GM19328 (cell line): ENCODE measurements at regions not wholly inside any gene's neighbourhood (a gene's known extent, or its start where the extent isn't known, plus 50 kb on each side); places are given as distances from the start of the nearest gene placed in this dataset.
A peak's percentile ranks its signal among the peaks of the same experiment; 100 is the strongest.
"Not testable (repeated sequence)": the region's sequence is repeated elsewhere in the genome, so short reads cannot be mapped to it uniquely, and the experiment has no call there.

ENCODE experiments used
- ATAC-seq: cut with Tn5 transposase; IDR thresholded peaks from one replicate; pipeline ENCODE4 v1.9.1; 2021; ENCODE audit warnings: mild to moderate bottlenecking, moderate library complexity; ENCODE audit not compliant: unreplicated experiment

- no peak for ATAC-seq
Measured at GRCh38 chr10:18735711-18736110, 76.5 kb downstream of the ARL5B start.

- ATAC-seq, result no peak
Measured at GRCh38 chr10:18737236-18737635, 78.0 kb downstream of the ARL5B start.

GRCh38 chr10:18737841-18738240 is 78.6 kb downstream of the ARL5B start:
- no peak for ATAC-seq

- ATAC-seq, result no peak
Measured at GRCh38 chr10:18738835-18739234, 79.6 kb downstream of the ARL5B start.

- no peak for ATAC-seq
Measured at GRCh38 chr10:18743926-18744325, 84.7 kb downstream of the ARL5B start.

- ATAC-seq, result no peak
Measured at GRCh38 chr10:18753312-18753895, 94.2 kb downstream of the ARL5B start.

GRCh38 chr10:18759575-18759974 is 100.3 kb downstream of the ARL5B start:
- peak; percentile 58 for ATAC-seq

GRCh38 chr10:18760836-18761235 is 101.6 kb downstream of the ARL5B start:
- no peak for ATAC-seq

GRCh38 chr10:18767981-18768380 is 108.8 kb downstream of the ARL5B start:
- ATAC-seq, result no peak

- no peak for ATAC-seq
Measured at GRCh38 chr10:18773180-18773579, 113.9 kb downstream of the ARL5B start.

GRCh38 chr10:18777258-18777657 is 118.0 kb downstream of the ARL5B start:
- ATAC-seq, result no peak

- ATAC-seq, result no peak
Measured at GRCh38 chr10:18786478-18786877, 127.2 kb downstream of the ARL5B start.

GRCh38 chr10:18793951-18794350 is 134.7 kb downstream of the ARL5B start:
- ATAC-seq, result no peak

GRCh38 chr10:18795549-18795948 is 136.3 kb downstream of the ARL5B start:
- ATAC-seq, result no peak

- ATAC-seq, result no peak
Measured at GRCh38 chr10:18797286-18797685, 138.1 kb downstream of the ARL5B start.

- no peak for ATAC-seq
Measured at GRCh38 chr10:18822156-18822555, 162.9 kb downstream of the ARL5B start.

GRCh38 chr10:18829259-18829658 is 170.0 kb downstream of the ARL5B start:
- no peak for ATAC-seq

- no peak for ATAC-seq
Measured at GRCh38 chr10:18830277-18830676, 171.0 kb downstream of the ARL5B start.

GRCh38 chr10:18856623-18857022 is 192.0 kb upstream of the MALRD1 start:
- not testable (repeated sequence) for ATAC-seq

- no peak for ATAC-seq
Measured at GRCh38 chr10:18859659-18860058, 188.9 kb upstream of the MALRD1 start.

GRCh38 chr10:18860186-18860585 is 188.4 kb upstream of the MALRD1 start:
- no peak for ATAC-seq

- ATAC-seq, result no peak
Measured at GRCh38 chr10:18860631-18861240, 187.9 kb upstream of the MALRD1 start.

GRCh38 chr10:18861382-18861781 is 187.2 kb upstream of the MALRD1 start:
- no peak for ATAC-seq
